Right lobe of liver (tissue), 6 donors: ENCODE measurements at regions not wholly inside any gene's neighbourhood (a gene's known extent, or its start where the extent isn't known, plus 50 kb on each side); places are given as distances from the start of the nearest gene placed in this dataset.

Experiments used
- ATAC-seq, 4 donors: fragments of 200-7000 bp; cut with Tn5 transposase; one replicate each; pipeline ENCODE4 v1.9.1; 2020; ENCODE audit warnings: mild to moderate bottlenecking in 4 of 4, moderate library complexity in 4 of 4
- DNase-seq, 3 donors: peaks; one replicate each; pipeline ENCODE4 v3.0.0-alpha.2; 2020
- H3K27ac ChIP-seq, 3 donors: fragments of 200-600 bp; one replicate each; pipeline ENCODE4 v1.8.0; 2022
- H3K27me3 ChIP-seq, 2 donors: fragments of 200-600 bp; one replicate each; pipeline ENCODE4 v1.8.0; 2022
- H3K36me3 ChIP-seq, 4 donors: fragments of 200-600 bp; sonication (generic) in 1 of 4; one replicate each; pipeline versions ENCODE4 v1.5.1 to v1.8.0; 2017 to 2022; ENCODE audit warnings: control low read depth in 1 of 4
- H3K4me1 ChIP-seq, 4 donors: fragments of 200-600 bp; sonication (generic) in 1 of 4; one replicate each; pipeline versions ENCODE4 v1.5.1 to v1.8.0; 2017 to 2022; ENCODE audit warnings: control low read depth in 1 of 4
- H3K4me3 ChIP-seq, 3 donors: fragments of 200-600 bp; one replicate each; pipeline ENCODE4 v1.8.0; 2022
- H3K9me3 ChIP-seq, 4 donors: fragments of 200-600 bp; sonication (generic) in 1 of 4; one replicate each; pipeline versions ENCODE4 v1.5.1 to v1.8.0; 2017 to 2022; ENCODE audit warnings: control low read depth in 1 of 4
- POLR2A ChIP-seq: fragments of 450-650 bp; IDR thresholded peaks from one replicate; pipeline ENCODE4 v1.6.1; 2017; ENCODE audit warnings: antibody characterized with exemption, mild to moderate bottlenecking
- WGBS: methylation state at CpG from one replicate; pipeline ENCODE4 v1.1.6; 2018; ENCODE audit warnings: low coverage, low lambda C conversion rate; ENCODE audit not compliant: insufficient coverage; ENCODE audit errors: missing lambda C conversion rate; 5-methylcytosine and 5-hydroxymethylcytosine counted together
- intact Hi-C, 2 donors: fragments of 100-400 bp; cut with DNase I; formaldehyde crosslinking; loops; one replicate each; pipeline versions ENCODE4 v1.11.2 to v1.14.1; 2022
- TF ChIP-seq, protein P1 (sequence below), 4 donors: fragments of 200-600 bp in 3 of 4; fragments of 450-650 bp in 1 of 4; IDR thresholded peaks; one replicate each; pipeline versions ENCODE4 v1.5.1 to v1.8.0; 2016 to 2022; ENCODE audit warnings: antibody characterized with exemption in 4 of 4, mild to moderate bottlenecking in 2 of 4
- donor health status: DM: no; HTN: yes; CAD: no.
- donor health status: DM: no; HTN: no; CAD: no.
- donor health status: DM: no; HTN: no; CAD: no.
- donor health status: DM: no; HTN: yes; CAD: no.
- donor health status: DM: no; HTN: yes; CAD: no.

DNA sequence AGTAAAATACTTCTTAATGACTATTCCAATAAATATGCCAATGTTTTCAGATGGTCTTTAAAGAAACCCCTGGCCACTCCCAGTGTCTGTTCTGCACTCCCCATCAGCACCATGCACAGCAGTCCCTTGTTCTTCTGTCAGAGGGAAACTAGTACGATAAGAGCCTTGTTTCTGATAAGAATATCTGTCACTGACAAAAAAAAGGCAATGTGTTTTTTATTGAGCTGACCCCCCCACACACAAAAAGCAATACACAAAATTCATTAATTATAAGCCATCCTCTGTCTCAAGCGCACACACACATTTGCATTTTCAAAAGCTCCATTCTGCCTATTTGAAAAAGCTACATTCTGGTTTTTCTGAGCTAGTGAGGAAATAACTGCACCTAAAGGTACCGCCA is 119.1 kb downstream of the ENC1 start:
- H3K4me3 ChIP-seq = no peak overlapping the region
- ATAC-seq (no peak), DNase-seq (no peak)
- 92% methylated on average over 3 of the region's 3 CpGs for WGBS
- intact Hi-C loops = no loop called here
- H3K36me3 ChIP-seq = no peaks in the 10 kb centered on the region
- TF ChIP-seq POLR2A = no peak
- TF ChIP-seq, protein P1, sequence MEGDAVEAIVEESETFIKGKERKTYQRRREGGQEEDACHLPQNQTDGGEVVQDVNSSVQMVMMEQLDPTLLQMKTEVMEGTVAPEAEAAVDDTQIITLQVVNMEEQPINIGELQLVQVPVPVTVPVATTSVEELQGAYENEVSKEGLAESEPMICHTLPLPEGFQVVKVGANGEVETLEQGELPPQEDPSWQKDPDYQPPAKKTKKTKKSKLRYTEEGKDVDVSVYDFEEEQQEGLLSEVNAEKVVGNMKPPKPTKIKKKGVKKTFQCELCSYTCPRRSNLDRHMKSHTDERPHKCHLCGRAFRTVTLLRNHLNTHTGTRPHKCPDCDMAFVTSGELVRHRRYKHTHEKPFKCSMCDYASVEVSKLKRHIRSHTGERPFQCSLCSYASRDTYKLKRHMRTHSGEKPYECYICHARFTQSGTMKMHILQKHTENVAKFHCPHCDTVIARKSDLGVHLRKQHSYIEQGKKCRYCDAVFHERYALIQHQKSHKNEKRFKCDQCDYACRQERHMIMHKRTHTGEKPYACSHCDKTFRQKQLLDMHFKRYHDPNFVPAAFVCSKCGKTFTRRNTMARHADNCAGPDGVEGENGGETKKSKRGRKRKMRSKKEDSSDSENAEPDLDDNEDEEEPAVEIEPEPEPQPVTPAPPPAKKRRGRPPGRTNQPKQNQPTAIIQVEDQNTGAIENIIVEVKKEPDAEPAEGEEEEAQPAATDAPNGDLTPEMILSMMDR (IDR thresholded peaks at IDR 0.05) = no peak
- H3K27ac ChIP-seq = no peak overlapping the region
- no peaks in the 10 kb centered on the region for H3K27me3 ChIP-seq
- no peaks in the 10 kb centered on the region for H3K4me1 ChIP-seq
- H3K9me3 ChIP-seq = no peaks in the 10 kb centered on the region

DNA sequence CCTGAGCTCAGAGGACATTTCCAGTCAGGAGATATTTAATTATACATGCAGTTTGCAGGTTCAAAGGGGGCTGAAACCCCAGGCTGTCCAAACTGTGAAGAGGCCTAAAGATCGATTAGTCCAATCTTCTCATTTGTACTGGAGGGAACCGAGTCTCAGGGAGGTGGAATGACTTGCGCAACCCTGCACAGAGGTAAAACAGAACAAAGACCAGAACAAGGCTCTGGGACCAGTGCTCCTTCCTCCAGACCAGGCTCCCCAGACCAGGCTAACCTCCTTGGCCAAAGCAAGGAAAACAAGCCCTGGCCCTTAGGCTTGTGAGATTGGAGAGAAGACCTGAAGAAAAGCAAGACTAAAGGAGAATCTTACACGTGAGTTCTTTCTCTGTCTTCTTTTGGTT is 120.8 kb downstream of the ENC1 start:
- intact Hi-C loops = no loop called here
- no peak overlapping the region for H3K4me3 ChIP-seq

DNA sequence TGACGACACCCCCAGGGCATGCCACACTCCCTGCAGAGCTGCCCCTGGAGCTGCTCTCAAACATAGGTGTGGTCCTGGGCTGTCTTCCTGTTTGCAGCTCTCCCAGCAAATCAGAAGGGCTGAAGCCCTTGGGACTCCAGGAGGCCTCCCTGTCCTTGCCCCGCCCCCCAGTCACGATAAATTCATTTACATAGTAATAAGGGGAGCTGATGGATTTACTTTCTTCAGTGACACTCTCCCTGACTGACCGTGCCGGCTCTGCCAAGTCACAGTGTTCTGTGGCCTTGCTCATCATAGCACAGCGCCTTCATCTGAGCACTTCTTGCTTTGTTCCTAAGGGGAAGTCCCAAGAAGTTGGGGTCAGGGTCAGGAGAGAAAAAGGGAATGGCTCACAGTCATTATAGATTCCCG is 121.4 kb downstream of the ENC1 start:
- DNase-seq (no peak), ATAC-seq (no peak)
- H3K27me3 ChIP-seq = no peaks in the 10 kb centered on the region
- H3K4me3 ChIP-seq = no peak overlapping the region
- intact Hi-C loops = no loop called here
- TF ChIP-seq POLR2A = no peak
- TF ChIP-seq, protein P1 (IDR thresholded peaks at IDR 0.05) = no peak
- no peak overlapping the region for H3K27ac ChIP-seq
- peaks cover 0 to 12% (median 5%) of the 10 kb centered on the region in 4 donors for H3K4me1 ChIP-seq
- H3K36me3 ChIP-seq = no peaks in the 10 kb centered on the region
- no peaks in the 10 kb centered on the region for H3K9me3 ChIP-seq
- WGBS = 86% methylated on average over 2 of the region's 7 CpGs

More for the DNA sequence above, 120.8 kb downstream of the ENC1 start:
- Histone ChIP-seq H3K27me3 (no peaks in the 10 kb centered on the region), H3K36me3 (no peaks in the 10 kb centered on the region), H3K27ac (no peak overlapping the region), H3K4me1 (peaks cover 0 to 9% (median 4%) of the 10 kb centered on the region in 4 donors), H3K9me3 (no peaks in the 10 kb centered on the region)
- DNase-seq = no peak
- 77% methylated on average over 3 of the region's 4 CpGs for WGBS
- ATAC-seq = no peak
- no peak for TF ChIP-seq POLR2A
- TF ChIP-seq, protein P1 (IDR thresholded peaks at IDR 0.05) = no peak

GRCh38 chr5:74517700-74518099 is 122.8 kb downstream of the ENC1 start:
- no peak overlapping the region for H3K4me3 ChIP-seq
- no peaks in the 10 kb centered on the region for H3K9me3 ChIP-seq
- no peaks in the 10 kb centered on the region for H3K27me3 ChIP-seq
- ATAC-seq (no peak), DNase-seq (no peak)
- H3K4me1 ChIP-seq = peaks cover 0 to 12% (median 5%) of the 10 kb centered on the region in 4 donors
- TF ChIP-seq POLR2A = no peak
- TF ChIP-seq, protein P1 (IDR thresholded peaks at IDR 0.05) = no peak
- intact Hi-C loops = no loop called here
- no peaks in the 10 kb centered on the region for H3K36me3 ChIP-seq
- H3K27ac ChIP-seq = no peak overlapping the region

- Histone ChIP-seq H3K27ac (no peak overlapping the region), H3K27me3 (no peaks in the 10 kb centered on the region), H3K36me3 (no peaks in the 10 kb centered on the region), H3K4me3 (no peak overlapping the region), H3K4me1 (peaks cover 0 to 12% (median 5%) of the 10 kb centered on the region in 4 donors), H3K9me3 (no peaks in the 10 kb centered on the region)
- TF ChIP-seq, protein P1 (IDR thresholded peaks at IDR 0.05) = no peak
- TF ChIP-seq POLR2A = no peak
- 79% methylated on average over 2 of the region's 2 CpGs for WGBS
- intact Hi-C loops = no loop called here
- ATAC-seq = no peak
- DNase-seq = no peak
Measured at GRCh38 chr5:74516211-74516636, 124.3 kb downstream of the ENC1 start.
